ENCODE measurements at regions not wholly inside any gene's neighbourhood (a gene's known extent, or its start where the extent isn't known, plus 50 kb on each side); places are given as distances from the start of the nearest gene placed in this dataset.

DNA sequence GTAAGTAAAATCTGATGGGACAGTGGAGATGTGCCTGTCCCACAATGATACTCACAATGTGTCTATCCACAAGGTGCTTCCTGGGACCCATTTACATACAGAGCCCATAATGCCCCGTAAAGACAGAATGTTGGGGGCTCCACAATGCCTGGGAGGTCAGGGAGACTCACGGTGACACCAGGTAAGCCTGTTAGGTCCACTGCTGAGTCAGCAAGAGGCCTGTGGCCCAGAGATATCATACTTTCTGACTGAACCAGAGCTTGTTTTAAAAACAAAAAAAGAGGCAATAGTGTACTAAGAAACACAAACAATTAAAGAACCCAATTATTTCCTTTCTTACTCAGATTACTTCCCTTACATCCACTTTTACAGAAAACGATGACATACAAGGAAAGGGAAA lies 771.1 kb upstream of the ID2 start:
- Histone ChIP-seq H3K4me2 (ENCODE audit: low read depth, low read length) (no peak overlapping the region), H3K4me1 (ENCODE audit: low read length) (no peaks in the 10 kb centered on the region), H3F3A (ENCODE audit: insufficient read depth, low read length) (no peaks in the 10 kb centered on the region), H3K9me2 (replicated peaks; ENCODE audit: insufficient read depth, low read length) (no peaks in the 10 kb centered on the region), H3K9ac (ENCODE audit: low read length) (no peak overlapping the region), H3K36me3 (replicated peaks; ENCODE audit: insufficient read depth, low read length) (no peaks in the 10 kb centered on the region), H4K20me1 (ENCODE audit: insufficient read depth, low read length) (no peaks in the 10 kb centered on the region), H3K4me3 (ENCODE audit: low read length) (no peak overlapping the region), H3K79me2 (ENCODE audit: low read length) (no peaks in the 10 kb centered on the region), H3K9me3 (replicated peaks; ENCODE audit: insufficient read depth, low read length) (no peaks in the 10 kb centered on the region), H3K27ac (ENCODE audit: low read length) (no peak overlapping the region), H2AFZ (ENCODE audit: low read length) (no peak overlapping the region), H3K27me3 (replicated peaks; ENCODE audit: insufficient read depth, low read length) (no peaks in the 10 kb centered on the region)
- no peak for DNase-seq
- TF ChIP-seq, protein P1, sequence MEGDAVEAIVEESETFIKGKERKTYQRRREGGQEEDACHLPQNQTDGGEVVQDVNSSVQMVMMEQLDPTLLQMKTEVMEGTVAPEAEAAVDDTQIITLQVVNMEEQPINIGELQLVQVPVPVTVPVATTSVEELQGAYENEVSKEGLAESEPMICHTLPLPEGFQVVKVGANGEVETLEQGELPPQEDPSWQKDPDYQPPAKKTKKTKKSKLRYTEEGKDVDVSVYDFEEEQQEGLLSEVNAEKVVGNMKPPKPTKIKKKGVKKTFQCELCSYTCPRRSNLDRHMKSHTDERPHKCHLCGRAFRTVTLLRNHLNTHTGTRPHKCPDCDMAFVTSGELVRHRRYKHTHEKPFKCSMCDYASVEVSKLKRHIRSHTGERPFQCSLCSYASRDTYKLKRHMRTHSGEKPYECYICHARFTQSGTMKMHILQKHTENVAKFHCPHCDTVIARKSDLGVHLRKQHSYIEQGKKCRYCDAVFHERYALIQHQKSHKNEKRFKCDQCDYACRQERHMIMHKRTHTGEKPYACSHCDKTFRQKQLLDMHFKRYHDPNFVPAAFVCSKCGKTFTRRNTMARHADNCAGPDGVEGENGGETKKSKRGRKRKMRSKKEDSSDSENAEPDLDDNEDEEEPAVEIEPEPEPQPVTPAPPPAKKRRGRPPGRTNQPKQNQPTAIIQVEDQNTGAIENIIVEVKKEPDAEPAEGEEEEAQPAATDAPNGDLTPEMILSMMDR (IDR thresholded peaks at IDR 0.05; ENCODE audit: low read length), result no peak
- TF ChIP-seq EZH2phosphoT487 (IDR thresholded peaks at IDR 0.05; ENCODE audit: low read length) (no peak), EZH2 (optimal IDR thresholded peaks at IDR 0.05; ENCODE audit: low read depth, low read length) (no peak)

DNA sequence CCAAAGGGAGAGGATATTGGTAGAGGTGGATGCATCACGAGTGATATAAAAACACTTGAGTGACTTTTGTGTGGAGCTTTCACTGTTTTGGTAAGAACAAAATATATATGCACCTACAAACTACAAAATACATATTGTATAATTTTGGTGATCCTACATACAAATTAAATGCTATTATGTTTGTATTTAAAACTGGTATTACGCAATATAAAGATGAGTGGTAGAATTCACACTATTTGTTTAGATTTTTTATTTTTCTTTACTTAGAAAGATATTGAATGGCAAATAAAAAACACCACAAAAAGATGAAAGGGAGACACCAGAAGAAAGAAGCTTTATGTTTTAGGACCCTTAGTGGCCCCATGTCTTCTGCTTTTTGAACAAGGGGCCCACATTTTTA lies 770.7 kb upstream of the ID2 start:
- Histone ChIP-seq H3K79me2 (ENCODE audit: low read length) (no peaks in the 10 kb centered on the region), H4K20me1 (ENCODE audit: insufficient read depth, low read length) (no peaks in the 10 kb centered on the region), H3K9me2 (replicated peaks; ENCODE audit: insufficient read depth, low read length) (no peaks in the 10 kb centered on the region), H3K27ac (ENCODE audit: low read length) (no peak overlapping the region), H3K9me3 (replicated peaks; ENCODE audit: insufficient read depth, low read length) (no peaks in the 10 kb centered on the region), H3K4me1 (ENCODE audit: low read length) (no peaks in the 10 kb centered on the region), H3K36me3 (replicated peaks; ENCODE audit: insufficient read depth, low read length) (no peaks in the 10 kb centered on the region), H3K9ac (ENCODE audit: low read length) (no peak overlapping the region), H3K4me2 (ENCODE audit: low read depth, low read length) (no peak overlapping the region), H3K4me3 (ENCODE audit: low read length) (no peak overlapping the region), H3K27me3 (replicated peaks; ENCODE audit: insufficient read depth, low read length) (no peaks in the 10 kb centered on the region), H3F3A (ENCODE audit: insufficient read depth, low read length) (no peaks in the 10 kb centered on the region), H2AFZ (ENCODE audit: low read length) (no peak overlapping the region)
- TF ChIP-seq EZH2 (optimal IDR thresholded peaks at IDR 0.05; ENCODE audit: low read depth, low read length), result no peak
- no peak for TF ChIP-seq EZH2phosphoT487 (IDR thresholded peaks at IDR 0.05; ENCODE audit: low read length)
- TF ChIP-seq, protein P1 (IDR thresholded peaks at IDR 0.05; ENCODE audit: low read length), result no peak
- DNase-seq, result no peak

DNA sequence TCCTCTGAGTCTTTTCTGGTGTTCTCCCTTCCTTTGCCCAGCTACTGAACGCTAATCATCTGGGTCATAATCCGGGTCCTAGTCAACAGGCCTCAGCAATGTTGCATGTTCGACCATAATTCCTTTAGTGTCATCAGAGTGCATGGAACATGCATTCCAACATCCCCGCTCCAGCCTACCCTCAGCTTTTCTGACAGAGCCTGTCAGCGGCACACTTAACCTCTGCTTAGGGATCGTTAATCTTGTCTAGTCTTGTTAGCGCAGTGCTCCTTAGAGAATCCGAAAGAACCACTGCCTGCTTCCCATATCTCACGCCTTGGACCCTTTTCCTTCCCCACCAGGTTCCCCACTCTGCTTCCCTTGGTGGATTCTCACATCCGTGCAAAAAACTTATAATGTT lies 767.9 kb upstream of the ID2 start:
- TF ChIP-seq EZH2 (optimal IDR thresholded peaks at IDR 0.05; ENCODE audit: low read depth, low read length), result no peak
- TF ChIP-seq EZH2phosphoT487 (IDR thresholded peaks at IDR 0.05; ENCODE audit: low read length), result no peak
- TF ChIP-seq, protein P1 (IDR thresholded peaks at IDR 0.05; ENCODE audit: low read length), result no peak

More for the DNA sequence above, 767.9 kb upstream of the ID2 start:
- no peak overlapping the region for H3K4me2 ChIP-seq (ENCODE audit: low read depth, low read length)
- H3F3A ChIP-seq (ENCODE audit: insufficient read depth, low read length), result no peaks in the 10 kb centered on the region
- no peak overlapping the region for H3K4me3 ChIP-seq (ENCODE audit: low read length)
- H2AFZ ChIP-seq (ENCODE audit: low read length), result no peak overlapping the region
- H3K9ac ChIP-seq (ENCODE audit: low read length), result no peak overlapping the region
- H3K9me2 ChIP-seq (replicated peaks; ENCODE audit: insufficient read depth, low read length), result no peaks in the 10 kb centered on the region
- no peaks in the 10 kb centered on the region for H3K4me1 ChIP-seq (ENCODE audit: low read length)
- DNase-seq, result no peak
- H3K9me3 ChIP-seq (replicated peaks; ENCODE audit: insufficient read depth, low read length), result no peaks in the 10 kb centered on the region
- H3K27ac ChIP-seq (ENCODE audit: low read length), result no peak overlapping the region
- H4K20me1 ChIP-seq (ENCODE audit: insufficient read depth, low read length), result no peaks in the 10 kb centered on the region
- no peaks in the 10 kb centered on the region for H3K27me3 ChIP-seq (replicated peaks; ENCODE audit: insufficient read depth, low read length)
- no peaks in the 10 kb centered on the region for H3K79me2 ChIP-seq (ENCODE audit: low read length)
- no peaks in the 10 kb centered on the region for H3K36me3 ChIP-seq (replicated peaks; ENCODE audit: insufficient read depth, low read length)
